ENCODE measurements at regions not wholly inside any gene's neighbourhood (a gene's known extent, or its start where the extent isn't known, plus 50 kb on each side); places are given as distances from the start of the nearest gene placed in this dataset.

- Histone ChIP-seq H3K36me3 (replicated peaks in 1 of 2; ENCODE audit: control insufficient read depth in 2 of 2, insufficient read depth in 2 of 2, low read length in 2 of 2) (no peaks in the 10 kb centered on the region), H4K8ac (ENCODE audit: low read depth, low read length) (no peak overlapping the region), H3K4me2 (ENCODE audit: insufficient read depth, low read length, poor library complexity, severe bottlenecking) (no peak overlapping the region), H3K4me3 (ENCODE audit: low read length in 2 of 2) (no peak overlapping the region), H2BK12ac (ENCODE audit: low read length) (no peak overlapping the region), H3K4ac (ENCODE audit: low read length) (no peak overlapping the region), H3K23ac (ENCODE audit: low read depth, low read length, poor library complexity) (no peak overlapping the region), H3K9me3 (replicated peaks in 1 of 2; ENCODE audit: control insufficient read depth in 2 of 2, insufficient read depth in 1 of 2, low read depth in 1 of 2, low read length in 2 of 2) (no peaks in the 10 kb centered on the region), H3K27ac (replicated peaks; ENCODE audit: low read length) (no peak overlapping the region), H2BK120ac (ENCODE audit: low read depth, low read length) (no peak overlapping the region), H3K18ac (ENCODE audit: low read length) (no peak overlapping the region), H2BK5ac (ENCODE audit: low read length) (no peak overlapping the region), H3K27me3 (ENCODE audit: control insufficient read depth in 3 of 3, insufficient read depth in 3 of 3, low read depth in 1 of 3, low read length in 3 of 3) (no peaks in the 10 kb centered on the region), H3K14ac (ENCODE audit: low read length) (no peak overlapping the region), H2AK5ac (ENCODE audit: low read depth, low read length) (no peak overlapping the region), H3K79me1 (ENCODE audit: low read depth, low read length) (no peaks in the 10 kb centered on the region), H2AFZ (ENCODE audit: low read length) (no peak overlapping the region), H2BK15ac (ENCODE audit: low read length) (no peak overlapping the region), H3K4me1 (ENCODE audit: control insufficient read depth in 2 of 2, insufficient read depth in 1 of 2, low read depth in 1 of 2, low read length in 2 of 2) (no peaks in the 10 kb centered on the region), H3K9ac (ENCODE audit: low read depth, low read length, poor library complexity) (no peak overlapping the region), H4K91ac (ENCODE audit: low read depth, low read length, poor library complexity) (no peak overlapping the region)
- WGBS, 2 donors (ENCODE audit: extremely low coverage in 2 of 2, insufficient read length in 2 of 2, insufficient replicate concordance in 1 of 2): no CpG with 5 or more reads among the region's 2 CpGs
- no peak for DNase-seq (ENCODE audit: low spot score)
These were observed 84.7 kb downstream of the CASP12 start for GRCh38 chr11:104813532-104813931.

GRCh38 chr11:104812103-104812788 lies 86.0 kb downstream of the CASP12 start:
- peak overlapping the region; percentile 60 for H3K18ac ChIP-seq (ENCODE audit: low read length)
- H2BK15ac ChIP-seq (ENCODE audit: low read length): no peak overlapping the region
- H4K91ac ChIP-seq (ENCODE audit: low read depth, low read length, poor library complexity): no peak overlapping the region
- H4K8ac ChIP-seq (ENCODE audit: low read depth, low read length): no peak overlapping the region
- H2BK120ac ChIP-seq (ENCODE audit: low read depth, low read length): no peak overlapping the region
- no peak overlapping the region for H3K9ac ChIP-seq (ENCODE audit: low read depth, low read length, poor library complexity)
- H3K27me3 ChIP-seq (ENCODE audit: control insufficient read depth in 3 of 3, insufficient read depth in 3 of 3, low read depth in 1 of 3, low read length in 3 of 3): no peaks in the 10 kb centered on the region
- H3K4me1 ChIP-seq (ENCODE audit: control insufficient read depth in 2 of 2, insufficient read depth in 1 of 2, low read depth in 1 of 2, low read length in 2 of 2): no peaks in the 10 kb centered on the region
- no peak overlapping the region for H3K27ac ChIP-seq (replicated peaks; ENCODE audit: low read length)
- no peak for DNase-seq (ENCODE audit: low spot score)
- H2AK5ac ChIP-seq (ENCODE audit: low read depth, low read length): no peak overlapping the region
- no peaks in the 10 kb centered on the region for H3K36me3 ChIP-seq (replicated peaks in 1 of 2; ENCODE audit: control insufficient read depth in 2 of 2, insufficient read depth in 2 of 2, low read length in 2 of 2)
- H2BK5ac ChIP-seq (ENCODE audit: low read length): no peak overlapping the region
- no CpG with 5 or more reads among the region's 8 CpGs for WGBS, 2 donors (ENCODE audit: extremely low coverage in 2 of 2, insufficient read length in 2 of 2, insufficient replicate concordance in 1 of 2)
- no peak overlapping the region for H3K4me3 ChIP-seq (ENCODE audit: low read length in 2 of 2)
- H3K23ac ChIP-seq (ENCODE audit: low read depth, low read length, poor library complexity): no peak overlapping the region
- no peak overlapping the region for H3K4ac ChIP-seq (ENCODE audit: low read length)
- H3K9me3 ChIP-seq (replicated peaks in 1 of 2; ENCODE audit: control insufficient read depth in 2 of 2, insufficient read depth in 1 of 2, low read depth in 1 of 2, low read length in 2 of 2): no peaks in the 10 kb centered on the region
- H2AFZ ChIP-seq (ENCODE audit: low read length): peak overlapping the region; percentile 39
- H3K4me2 ChIP-seq (ENCODE audit: insufficient read depth, low read length, poor library complexity, severe bottlenecking): no peak overlapping the region
- H2BK12ac ChIP-seq (ENCODE audit: low read length): no peak overlapping the region
- no peak overlapping the region for H3K14ac ChIP-seq (ENCODE audit: low read length)
- H3K79me1 ChIP-seq (ENCODE audit: low read depth, low read length): no peaks in the 10 kb centered on the region

GRCh38 chr11:104803776-104804175 lies 94.5 kb downstream of the CASP12 start:
- no peak overlapping the region for H3K4me3 ChIP-seq (ENCODE audit: low read length in 2 of 2)
- H3K79me1 ChIP-seq (ENCODE audit: low read depth, low read length): no peaks in the 10 kb centered on the region
- H3K18ac ChIP-seq (ENCODE audit: low read length): no peak overlapping the region
- no peak overlapping the region for H3K4ac ChIP-seq (ENCODE audit: low read length)
- H3K23ac ChIP-seq (ENCODE audit: low read depth, low read length, poor library complexity): no peak overlapping the region
- no peak overlapping the region for H3K4me2 ChIP-seq (ENCODE audit: insufficient read depth, low read length, poor library complexity, severe bottlenecking)
- no peak for DNase-seq (ENCODE audit: low spot score)
- H2AFZ ChIP-seq (ENCODE audit: low read length): peak overlapping the region; percentile 34
- no peak overlapping the region for H3K9ac ChIP-seq (ENCODE audit: low read depth, low read length, poor library complexity)
- H2BK15ac ChIP-seq (ENCODE audit: low read length): no peak overlapping the region
- no peak overlapping the region for H2BK120ac ChIP-seq (ENCODE audit: low read depth, low read length)
- H4K91ac ChIP-seq (ENCODE audit: low read depth, low read length, poor library complexity): no peak overlapping the region
- H3K27me3 ChIP-seq (ENCODE audit: control insufficient read depth in 3 of 3, insufficient read depth in 3 of 3, low read depth in 1 of 3, low read length in 3 of 3): no peaks in the 10 kb centered on the region
- no CpG with 5 or more reads among the region's 2 CpGs for WGBS, 2 donors (ENCODE audit: extremely low coverage in 2 of 2, insufficient read length in 2 of 2, insufficient replicate concordance in 1 of 2)
- H3K14ac ChIP-seq (ENCODE audit: low read length): no peak overlapping the region
- H3K9me3 ChIP-seq (replicated peaks in 1 of 2; ENCODE audit: control insufficient read depth in 2 of 2, insufficient read depth in 1 of 2, low read depth in 1 of 2, low read length in 2 of 2): no peaks in the 10 kb centered on the region
- no peak overlapping the region for H2BK5ac ChIP-seq (ENCODE audit: low read length)
- no peak overlapping the region for H2BK12ac ChIP-seq (ENCODE audit: low read length)
- no peak overlapping the region for H3K27ac ChIP-seq (replicated peaks; ENCODE audit: low read length)
- H3K36me3 ChIP-seq (replicated peaks in 1 of 2; ENCODE audit: control insufficient read depth in 2 of 2, insufficient read depth in 2 of 2, low read length in 2 of 2): no peaks in the 10 kb centered on the region
- no peaks in the 10 kb centered on the region for H3K4me1 ChIP-seq (ENCODE audit: control insufficient read depth in 2 of 2, insufficient read depth in 1 of 2, low read depth in 1 of 2, low read length in 2 of 2)
- no peak overlapping the region for H2AK5ac ChIP-seq (ENCODE audit: low read depth, low read length)
- no peak overlapping the region for H4K8ac ChIP-seq (ENCODE audit: low read depth, low read length)

GRCh38 chr11:104799251-104799650 lies 99.0 kb downstream of the CASP12 start:
- peaks cover 2 to 5% of the 10 kb centered on the region in 2 donors for H3K9me3 ChIP-seq (replicated peaks in 1 of 2; ENCODE audit: control insufficient read depth in 2 of 2, insufficient read depth in 1 of 2, low read depth in 1 of 2, low read length in 2 of 2)
- no peak overlapping the region for H3K4ac ChIP-seq (ENCODE audit: low read length)
- no peak overlapping the region for H3K9ac ChIP-seq (ENCODE audit: low read depth, low read length, poor library complexity)
- no peaks in the 10 kb centered on the region for H3K4me1 ChIP-seq (ENCODE audit: control insufficient read depth in 2 of 2, insufficient read depth in 1 of 2, low read depth in 1 of 2, low read length in 2 of 2)
- H2BK15ac ChIP-seq (ENCODE audit: low read length): no peak overlapping the region
- no peak overlapping the region for H3K4me3 ChIP-seq (ENCODE audit: low read length in 2 of 2)
- no peaks in the 10 kb centered on the region for H3K36me3 ChIP-seq (replicated peaks in 1 of 2; ENCODE audit: control insufficient read depth in 2 of 2, insufficient read depth in 2 of 2, low read length in 2 of 2)
- no peak overlapping the region for H2BK5ac ChIP-seq (ENCODE audit: low read length)
- H3K27ac ChIP-seq (replicated peaks; ENCODE audit: low read length): no peak overlapping the region
- DNase-seq (ENCODE audit: low spot score): no peak
- no peak overlapping the region for H2AFZ ChIP-seq (ENCODE audit: low read length)
- no peak overlapping the region for H2BK12ac ChIP-seq (ENCODE audit: low read length)
- H3K27me3 ChIP-seq (ENCODE audit: control insufficient read depth in 3 of 3, insufficient read depth in 3 of 3, low read depth in 1 of 3, low read length in 3 of 3): no peaks in the 10 kb centered on the region
- no peak overlapping the region for H3K4me2 ChIP-seq (ENCODE audit: insufficient read depth, low read length, poor library complexity, severe bottlenecking)
- H3K79me1 ChIP-seq (ENCODE audit: low read depth, low read length): no peaks in the 10 kb centered on the region
- no peak overlapping the region for H3K18ac ChIP-seq (ENCODE audit: low read length)
- H2AK5ac ChIP-seq (ENCODE audit: low read depth, low read length): no peak overlapping the region
- no peak overlapping the region for H4K8ac ChIP-seq (ENCODE audit: low read depth, low read length)
- H2BK120ac ChIP-seq (ENCODE audit: low read depth, low read length): no peak overlapping the region
- H3K23ac ChIP-seq (ENCODE audit: low read depth, low read length, poor library complexity): no peak overlapping the region
- WGBS, 2 donors (ENCODE audit: extremely low coverage in 2 of 2, insufficient read length in 2 of 2, insufficient replicate concordance in 1 of 2): no CpG with 5 or more reads among the region's 1 CpG
- no peak overlapping the region for H3K14ac ChIP-seq (ENCODE audit: low read length)
- no peak overlapping the region for H4K91ac ChIP-seq (ENCODE audit: low read depth, low read length, poor library complexity)

All from neuronal stem cell (in vitro differentiated cells).